HG03565 (cell line): ENCODE measurements at regions not wholly inside any gene's neighbourhood (a gene's known extent, or its start where the extent isn't known, plus 50 kb on each side); places are given as distances from the start of the nearest gene placed in this dataset.

Experiments used
- ATAC-seq: cut with Tn5 transposase; IDR thresholded peaks from one replicate; pipeline ENCODE4 v1.9.1; 2021; ENCODE audit warnings: mild to moderate bottlenecking, moderate library complexity; ENCODE audit not compliant: unreplicated experiment

GRCh38 chr20:57881466-57882385 lies 171.9 kb upstream of the PMEPA1 start:
- no peak for ATAC-seq

- ATAC-seq: no peak
Observed at GRCh38 chr20:57880571-57880892, 170.7 kb upstream of the PMEPA1 start.

GRCh38 chr20:57879779-57880570 lies 170.2 kb upstream of the PMEPA1 start:
- ATAC-seq: no peak

- ATAC-seq: no peak
Observed at GRCh38 chr20:57879437-57879778, 169.6 kb upstream of the PMEPA1 start.

GRCh38 chr20:57878786-57879424 lies 169.1 kb upstream of the PMEPA1 start:
- ATAC-seq: no peak

- no peak for ATAC-seq
Observed at GRCh38 chr20:57877995-57878394, 168.2 kb upstream of the PMEPA1 start.

GRCh38 chr20:57877131-57877824 lies 167.5 kb upstream of the PMEPA1 start:
- ATAC-seq: no peak

GRCh38 chr20:57876163-57876562 lies 166.3 kb upstream of the PMEPA1 start:
- no peak for ATAC-seq

GRCh38 chr20:57874141-57874540 lies 164.3 kb upstream of the PMEPA1 start:
- ATAC-seq: no peak

- no peak for ATAC-seq
Observed at GRCh38 chr20:57872816-57873409, 163.1 kb upstream of the PMEPA1 start.

GRCh38 chr20:57871237-57871632 lies 161.4 kb upstream of the PMEPA1 start:
- ATAC-seq: no peak

- no peak for ATAC-seq
Observed at GRCh38 chr20:57870597-57871236, 160.9 kb upstream of the PMEPA1 start.

- ATAC-seq: no peak
Observed at GRCh38 chr20:57869951-57870315, 160.1 kb upstream of the PMEPA1 start.

GRCh38 chr20:57869291-57869950 lies 159.6 kb upstream of the PMEPA1 start:
- no peak for ATAC-seq

- ATAC-seq: no peak
Observed at GRCh38 chr20:57868310-57868709, 158.5 kb upstream of the PMEPA1 start.

- ATAC-seq: no peak
Observed at GRCh38 chr20:57867807-57868206, 158.0 kb upstream of the PMEPA1 start.

- ATAC-seq: no peak
Observed at GRCh38 chr20:57867181-57867803, 157.5 kb upstream of the PMEPA1 start.

GRCh38 chr20:57866250-57867106 lies 156.7 kb upstream of the PMEPA1 start:
- ATAC-seq: no peak
